ENCODE measurements at regions not wholly inside any gene's neighbourhood (a gene's known extent, or its start where the extent isn't known, plus 50 kb on each side); places are given as distances from the start of the nearest gene placed in this dataset.

DNA sequence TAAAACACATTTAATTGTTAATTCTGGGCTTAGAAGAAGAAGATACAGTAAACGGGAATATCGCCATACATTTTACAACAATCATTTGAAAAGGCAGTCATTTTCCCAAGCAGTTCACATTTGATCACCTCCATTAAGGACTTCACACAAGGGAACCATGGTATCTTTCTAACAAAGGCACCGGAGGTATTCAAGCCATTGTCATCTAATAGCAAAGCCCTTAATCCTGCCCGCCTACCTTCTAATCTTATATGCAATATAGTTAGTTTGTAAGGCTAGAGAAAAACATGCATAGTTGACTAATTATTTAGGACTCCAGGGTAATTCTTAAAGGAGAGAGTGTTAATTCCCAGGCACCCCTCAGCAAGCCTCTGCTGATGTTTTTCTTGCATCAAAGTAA, 83.1 kb downstream of the MRPL32 start:
- no peaks in the 10 kb centered on the region for H3K4me1 ChIP-seq (ENCODE audit: insufficient read depth, low read length)
- no peaks in the 10 kb centered on the region for H3K79me1 ChIP-seq (ENCODE audit: insufficient read depth, low read depth, low read length, poor library complexity, severe bottlenecking)
- no peak overlapping the region for H2AK5ac ChIP-seq (ENCODE audit: insufficient read length, low read length)
- H3K23ac ChIP-seq (ENCODE audit: insufficient read length, low read depth, low read length): no peak overlapping the region
- Mint-ChIP-seq H3K9me3 (peaks cover 0 to 3% of the 10 kb centered on the region in 2 experiments; a peak in 2 of 5 replicates), H3K27me3 (ENCODE audit: low read depth) (no peaks in the 10 kb centered on the region), H3K36me3 (ENCODE audit: insufficient read depth in 1 of 3, low read depth in 3 of 3) (peaks cover 0 to 4% (median 0%) of the 10 kb centered on the region in 3 experiments; a peak in 1 of 7 replicates), H3K4me3 (no peak overlapping the region), H3K4me1 (peaks cover 16 to 22% of the 10 kb centered on the region in 2 experiments), H3K27ac (no peak overlapping the region)
- WGBS (ENCODE audit: extremely low coverage, insufficient read length, low lambda C conversion rate): no CpG with 5 or more reads among the region's 4 CpGs
- H3K9me3 ChIP-seq (ENCODE audit: control insufficient read depth, low read depth, low read length): no peaks in the 10 kb centered on the region
- no peak overlapping the region for H3K4me2 ChIP-seq (ENCODE audit: insufficient read depth, insufficient read length, low read length)
- no peaks in the 10 kb centered on the region for H3K79me2 ChIP-seq (ENCODE audit: insufficient read depth, low read length)
- no peak overlapping the region for H3K18ac ChIP-seq (ENCODE audit: insufficient read length, low read depth, low read length)
- no peak overlapping the region for H4K5ac ChIP-seq (ENCODE audit: insufficient read length, low read depth, low read length)
- no peak for DNase-seq
- H3K27ac ChIP-seq (ENCODE audit: insufficient read length, low read depth, low read length): no peak overlapping the region
- no peaks in the 10 kb centered on the region for H3K23me2 ChIP-seq (ENCODE audit: insufficient read length, low read depth, low read length, poor library complexity, severe bottlenecking)
- H2BK12ac ChIP-seq (ENCODE audit: insufficient read length, low read depth, low read length): no peak overlapping the region
- H3K14ac ChIP-seq (ENCODE audit: insufficient read depth, low read length): no peak overlapping the region
- no peak overlapping the region for H3K56ac ChIP-seq (ENCODE audit: insufficient read length, low read depth, low read length)
- no peak overlapping the region for H4K91ac ChIP-seq (ENCODE audit: insufficient read length, low read depth, low read length)
- no peak overlapping the region for H2BK20ac ChIP-seq (ENCODE audit: low read depth, low read length, poor library complexity, severe bottlenecking)
- H2BK15ac ChIP-seq (ENCODE audit: low read depth, low read length): no peak overlapping the region
- no peak overlapping the region for H2AFZ ChIP-seq (ENCODE audit: low read length)
- no peak overlapping the region for H2BK5ac ChIP-seq (ENCODE audit: insufficient read length, low read length)
- no peaks in the 10 kb centered on the region for H3K27me3 ChIP-seq (ENCODE audit: insufficient read depth, low read length)
- H3K9ac ChIP-seq (ENCODE audit: extremely low read depth, insufficient read length, low read length): no peak overlapping the region
- no peak overlapping the region for H2BK120ac ChIP-seq (ENCODE audit: low read depth, low read length, poor library complexity, severe bottlenecking)
- TF ChIP-seq, protein P1, sequence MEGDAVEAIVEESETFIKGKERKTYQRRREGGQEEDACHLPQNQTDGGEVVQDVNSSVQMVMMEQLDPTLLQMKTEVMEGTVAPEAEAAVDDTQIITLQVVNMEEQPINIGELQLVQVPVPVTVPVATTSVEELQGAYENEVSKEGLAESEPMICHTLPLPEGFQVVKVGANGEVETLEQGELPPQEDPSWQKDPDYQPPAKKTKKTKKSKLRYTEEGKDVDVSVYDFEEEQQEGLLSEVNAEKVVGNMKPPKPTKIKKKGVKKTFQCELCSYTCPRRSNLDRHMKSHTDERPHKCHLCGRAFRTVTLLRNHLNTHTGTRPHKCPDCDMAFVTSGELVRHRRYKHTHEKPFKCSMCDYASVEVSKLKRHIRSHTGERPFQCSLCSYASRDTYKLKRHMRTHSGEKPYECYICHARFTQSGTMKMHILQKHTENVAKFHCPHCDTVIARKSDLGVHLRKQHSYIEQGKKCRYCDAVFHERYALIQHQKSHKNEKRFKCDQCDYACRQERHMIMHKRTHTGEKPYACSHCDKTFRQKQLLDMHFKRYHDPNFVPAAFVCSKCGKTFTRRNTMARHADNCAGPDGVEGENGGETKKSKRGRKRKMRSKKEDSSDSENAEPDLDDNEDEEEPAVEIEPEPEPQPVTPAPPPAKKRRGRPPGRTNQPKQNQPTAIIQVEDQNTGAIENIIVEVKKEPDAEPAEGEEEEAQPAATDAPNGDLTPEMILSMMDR (conservative IDR thresholded peaks at IDR 0.05): no peak
- H4K20me1 ChIP-seq (ENCODE audit: control insufficient read depth, insufficient read depth, insufficient read length): no peaks in the 10 kb centered on the region
- no peak overlapping the region for H4K8ac ChIP-seq (replicated peaks; ENCODE audit: insufficient read length, low read depth, low read length)
- H3T11ph ChIP-seq (ENCODE audit: low read length): no peak overlapping the region
- H3K4ac ChIP-seq (ENCODE audit: low read depth, low read length): no peak overlapping the region

Data from H9 (cell line).